Fibroblast of lung (primary cell): ENCODE measurements at regions not wholly inside any gene's neighbourhood (a gene's known extent, or its start where the extent isn't known, plus 50 kb on each side); places are given as distances from the start of the nearest gene placed in this dataset.

Source experiments
- CTCF ChIP-seq, 2 donors: IDR thresholded peaks in 1 of 2; conservative IDR thresholded peaks in 1 of 2; 1 replicate in 1 of 2; 2 replicates in 1 of 2; pipeline ENCODE4 v1.5.1; 2011 to 2012; ENCODE audit warnings: low read length in 2 of 2, control low read depth in 1 of 2, inconsistent platforms in 1 of 2, low read depth in 1 of 2, mild to moderate bottlenecking in 1 of 2
- EZH2 ChIP-seq: IDR thresholded peaks from 2 replicates; pipeline ENCODE4 v1.5.1; 2012; ENCODE audit warnings: low read length, control low read depth, mild to moderate bottlenecking; ENCODE audit errors: missing control alignments

GRCh38 chrX:45660477-45660876 is 459.8 kb upstream of the DIPK2B start:
- TF ChIP-seq CTCF (conservative IDR thresholded peaks at IDR 0.05 in 1 of 2, IDR thresholded peaks at IDR 0.05 in 1 of 2; ENCODE audit: low read depth in 1 of 2, low read length in 2 of 2) (no peak), EZH2 (no peak)
